HS-27A (cell line): ENCODE measurements at regions not wholly inside any gene's neighbourhood (a gene's known extent, or its start where the extent isn't known, plus 50 kb on each side); places are given as distances from the start of the nearest gene placed in this dataset.
A peak's percentile ranks its signal among the peaks of the same experiment; 100 is the strongest.
"Not testable (repeated sequence)": the region's sequence is repeated elsewhere in the genome, so short reads cannot be mapped to it uniquely, and the experiment has no call there.

Source experiments
- DNase-seq: peaks from one replicate; pipeline ENCODE4 v3.0.0-alpha.2; 2012; ENCODE audit warnings: low read depth, missing footprints

DNA sequence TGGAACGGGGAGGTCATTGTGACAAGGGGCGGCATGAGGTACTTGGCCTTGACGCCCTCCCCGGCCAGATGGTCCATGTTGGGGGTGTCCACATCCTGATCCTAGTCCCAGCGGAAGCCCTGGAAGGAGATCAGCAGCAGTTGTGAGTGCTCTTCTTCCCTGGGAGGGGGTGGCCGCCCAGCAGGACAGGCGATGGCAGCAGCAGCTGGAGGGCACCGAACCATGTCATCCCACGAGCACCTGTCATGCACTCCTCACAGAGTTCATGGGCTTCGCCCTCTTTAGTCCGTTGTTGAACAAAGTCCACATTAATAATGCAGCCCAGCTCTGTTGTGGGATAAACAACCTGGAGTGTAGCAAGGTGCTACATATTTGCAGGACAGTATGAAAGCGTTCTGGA, 130.7 kb downstream of the UNC93B1 start:
- not testable (repeated sequence) for DNase-seq

DNA sequence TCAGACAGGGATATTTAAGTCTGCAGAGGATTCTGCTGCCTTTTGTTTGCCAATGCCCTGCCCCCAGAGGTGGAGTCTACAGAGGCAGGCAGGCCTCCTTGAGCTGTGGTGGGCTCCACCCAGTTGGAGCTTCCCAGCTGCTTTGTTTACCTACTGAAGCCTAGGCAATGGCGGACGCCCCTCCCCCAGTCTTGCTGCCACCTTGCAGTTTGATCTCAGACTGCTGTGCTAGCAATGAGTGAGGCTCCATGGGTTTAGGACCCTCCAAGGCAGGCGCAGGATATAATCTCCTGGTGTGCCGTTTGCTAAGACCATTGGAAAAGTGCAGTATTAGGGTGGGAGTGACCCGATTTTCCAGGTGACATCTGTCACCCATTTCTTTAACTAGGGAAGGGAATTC, 132.7 kb downstream of the UNC93B1 start:
- DNase-seq = not testable (repeated sequence)

DNA sequence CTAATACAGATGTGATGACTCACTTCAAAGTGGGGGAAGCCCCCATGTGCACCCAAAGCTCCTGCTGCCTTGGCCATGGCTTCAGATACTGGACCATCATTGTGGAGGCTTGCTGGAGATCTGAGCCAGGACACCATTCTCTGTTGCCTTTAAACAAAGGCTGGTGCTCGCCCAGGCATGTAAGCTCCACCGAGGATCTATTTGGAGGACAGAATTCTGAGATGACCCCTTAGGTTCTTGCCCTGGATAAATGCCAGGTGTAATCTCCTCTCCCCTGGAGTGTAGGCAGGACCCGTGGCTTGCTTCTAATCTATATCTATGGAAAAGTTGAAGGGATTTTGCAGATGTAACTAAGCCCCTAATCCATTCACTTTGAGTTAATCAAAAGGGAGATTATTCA, 141.0 kb downstream of the UNC93B1 start:
- DNase-seq = not testable (repeated sequence)

DNA sequence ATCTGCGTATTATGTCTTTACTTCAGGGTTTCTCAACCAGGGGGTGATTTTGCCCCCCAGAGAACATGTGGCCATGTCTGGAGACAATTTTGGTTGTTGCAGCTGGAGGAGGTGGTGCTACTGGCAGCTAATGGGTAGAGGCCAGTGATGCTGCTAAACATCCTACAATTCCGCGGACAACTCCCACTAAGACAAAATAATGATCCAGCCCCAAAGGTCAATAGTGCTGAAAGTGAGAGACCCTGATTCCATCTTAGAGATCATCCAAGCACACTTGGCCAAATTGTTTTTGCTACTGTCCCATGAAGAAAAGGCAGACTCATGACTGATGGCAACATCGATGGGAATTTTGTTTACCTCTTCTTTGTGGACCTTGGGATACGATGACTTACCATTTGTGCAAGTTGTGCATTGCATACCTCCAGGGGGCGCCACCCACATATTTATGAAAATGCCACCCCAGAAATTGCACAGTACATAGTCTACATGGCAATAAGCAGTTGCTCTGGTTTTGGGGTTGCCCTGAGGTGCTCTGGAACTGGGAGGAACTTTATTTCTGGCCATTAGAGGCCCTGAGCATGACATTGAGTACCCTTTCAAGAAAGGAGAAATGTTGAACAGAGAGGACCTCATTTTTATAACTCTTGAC, 144.3 kb downstream of the UNC93B1 start:
- not testable (repeated sequence) for DNase-seq

DNA sequence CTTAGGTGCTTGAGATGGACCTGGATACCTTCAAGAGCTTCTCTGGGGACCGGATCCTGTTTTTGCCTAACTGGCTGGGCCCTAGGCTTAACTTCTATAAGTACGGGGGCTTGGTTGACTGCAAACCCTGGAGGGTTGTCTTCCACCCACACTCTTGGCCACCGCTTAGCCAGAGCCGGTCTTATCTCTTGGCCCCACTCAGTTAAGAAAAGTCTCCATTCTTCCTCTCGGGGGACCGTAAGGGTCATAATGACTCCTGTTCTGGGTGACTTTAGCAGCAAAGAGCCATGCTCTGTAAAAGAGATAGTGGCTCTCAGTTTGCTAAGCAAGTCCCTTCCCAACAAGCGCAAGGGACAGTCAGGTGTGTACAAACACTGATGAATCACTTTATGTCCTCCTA, 153.2 kb downstream of the UNC93B1 start:
- DNase-seq = not testable (repeated sequence)

DNA sequence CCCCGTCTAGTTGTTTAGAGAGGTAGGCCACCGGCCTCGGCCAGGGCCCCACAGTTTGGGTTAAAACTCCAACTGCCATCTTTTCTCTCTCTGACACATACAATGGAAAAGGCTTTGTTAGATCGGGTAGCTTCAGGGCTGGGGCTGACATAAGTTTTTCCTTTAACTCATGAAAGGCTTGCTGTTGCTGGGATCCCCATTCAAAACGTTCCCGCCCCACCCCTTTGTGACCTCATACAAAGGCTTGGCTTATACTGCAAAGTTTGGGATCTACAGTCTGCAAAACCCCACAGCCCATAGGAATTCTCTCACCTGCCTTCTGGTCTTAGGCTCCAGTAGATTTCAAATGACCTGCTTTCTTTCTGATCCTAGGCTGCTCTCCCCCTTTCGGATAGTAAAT, 154.1 kb downstream of the UNC93B1 start:
- DNase-seq = not testable (repeated sequence)

DNA sequence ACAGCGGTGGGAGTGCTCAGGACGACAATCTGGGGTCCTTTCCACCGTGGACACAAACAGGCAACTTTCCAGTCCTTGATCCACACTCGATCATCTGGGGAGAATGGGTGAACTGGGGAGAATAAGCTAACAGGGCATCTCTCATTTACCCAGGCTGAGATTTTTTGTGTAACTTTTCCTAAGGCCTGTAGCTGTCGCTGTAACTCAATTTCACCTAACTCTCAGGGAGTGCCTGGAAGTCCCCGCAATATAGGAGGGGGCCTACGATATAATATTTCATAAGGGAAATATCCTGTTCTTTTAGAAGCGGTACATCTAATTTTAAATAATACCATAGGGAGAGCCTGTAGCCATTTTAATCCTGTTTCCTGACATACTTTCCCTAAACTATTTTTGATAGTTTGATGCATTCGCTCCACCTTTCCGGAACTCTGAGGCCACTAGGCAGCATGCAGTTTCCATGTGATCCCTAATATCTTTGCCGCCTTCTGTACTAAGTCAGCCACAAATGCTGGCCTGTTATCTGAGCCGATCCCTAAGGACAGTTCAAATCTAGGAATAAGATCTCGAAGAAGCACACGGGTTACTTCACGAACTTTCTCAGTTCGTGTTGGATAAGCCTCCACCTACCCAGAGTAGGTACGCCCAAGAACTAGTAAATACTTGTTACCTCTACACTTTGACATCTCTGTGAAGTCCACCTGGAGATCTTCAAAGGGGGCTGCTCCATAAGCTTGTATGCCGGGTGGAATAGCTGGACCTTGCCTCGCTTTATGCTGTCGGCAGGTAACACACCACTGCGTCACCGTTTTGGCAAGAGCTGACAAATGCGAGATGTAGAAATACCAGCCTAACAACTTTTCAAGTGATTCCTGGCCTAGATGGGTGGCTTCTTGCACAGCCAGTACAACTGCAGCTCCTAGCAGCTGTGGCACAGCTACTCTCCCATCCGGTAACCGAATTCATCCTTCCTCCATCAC, 155.7 kb downstream of the UNC93B1 start:
- not testable (repeated sequence) for DNase-seq

DNA sequence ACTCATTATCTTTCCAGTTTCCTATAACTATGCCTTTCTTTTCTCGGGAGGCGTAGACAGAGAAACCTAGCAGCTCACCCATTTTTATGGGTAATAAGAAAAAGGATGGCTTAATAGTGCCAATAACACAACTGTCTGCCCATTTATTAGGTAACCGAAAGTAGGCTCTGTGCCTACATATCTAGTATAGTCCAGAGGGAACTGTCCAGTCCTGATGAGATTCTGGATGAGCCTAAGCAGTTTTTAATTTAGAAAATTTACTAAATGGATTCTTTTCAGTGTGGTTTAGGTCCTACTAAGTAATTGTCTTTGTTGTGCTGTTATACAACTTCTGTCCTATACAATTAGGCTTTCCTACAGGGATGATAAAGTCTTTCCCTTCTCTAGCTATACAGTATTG, 157.6 kb downstream of the UNC93B1 start:
- DNase-seq = not testable (repeated sequence)

DNA sequence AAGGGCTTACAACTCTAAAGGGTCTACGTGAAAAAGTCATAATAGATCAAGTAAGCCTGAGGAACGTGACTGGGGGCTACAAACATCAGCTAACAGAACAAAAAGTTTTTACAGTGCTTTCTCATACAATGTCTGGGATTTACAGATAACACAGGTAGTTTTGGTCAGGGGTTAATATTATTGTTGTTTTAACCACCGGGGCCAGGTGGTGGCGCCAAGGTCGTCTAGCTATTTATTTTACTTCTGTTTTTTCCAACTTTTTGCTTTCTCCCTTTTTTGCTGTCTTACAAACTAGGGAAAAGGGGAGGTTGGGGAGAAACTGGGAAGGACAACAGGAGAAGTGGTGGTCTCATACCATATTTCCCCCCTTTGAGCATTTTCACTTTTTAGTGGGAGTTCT, 158.6 kb downstream of the UNC93B1 start:
- DNase-seq = not testable (repeated sequence)

DNA sequence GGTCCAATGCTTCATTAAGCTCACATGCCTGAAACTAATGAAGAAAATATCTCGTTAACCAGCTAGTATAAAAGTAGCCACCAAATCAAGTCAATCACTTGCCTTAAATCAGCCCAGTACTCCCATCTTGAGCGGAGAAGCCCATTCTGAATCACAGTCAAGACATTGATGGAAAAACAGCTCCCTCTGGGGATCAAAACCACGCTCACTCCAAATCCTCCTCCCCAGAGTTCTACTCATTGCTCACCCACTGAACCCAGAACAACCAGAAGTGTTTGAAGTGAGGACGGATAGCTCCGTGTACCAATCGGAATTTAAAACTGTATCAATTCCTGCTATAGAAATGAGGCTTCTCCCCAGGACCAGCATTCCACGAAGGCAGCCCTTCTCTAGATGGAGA, 163.3 kb downstream of the UNC93B1 start:
- not testable (repeated sequence) for DNase-seq

DNA sequence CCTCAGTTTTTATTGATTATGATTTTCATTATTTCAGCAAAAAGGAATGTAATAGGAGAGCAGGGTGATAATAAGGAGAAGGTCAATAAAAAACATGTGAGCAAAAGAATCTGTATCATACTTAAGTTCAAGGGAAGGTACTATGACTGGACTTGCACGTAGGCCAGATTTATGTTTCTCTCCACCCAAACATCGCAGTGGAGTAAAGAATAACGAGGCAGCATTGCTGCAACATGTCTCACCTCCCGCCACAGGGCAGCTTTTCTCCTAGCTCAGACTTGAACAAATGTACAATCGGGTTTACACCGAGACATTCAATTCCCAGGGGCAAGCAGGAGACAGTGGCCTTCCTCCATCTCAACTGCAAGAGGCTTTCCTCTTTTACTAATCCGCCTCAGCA, 155.7 kb upstream of the ALDH3B2 start:
- DNase-seq = not testable (repeated sequence)

DNA sequence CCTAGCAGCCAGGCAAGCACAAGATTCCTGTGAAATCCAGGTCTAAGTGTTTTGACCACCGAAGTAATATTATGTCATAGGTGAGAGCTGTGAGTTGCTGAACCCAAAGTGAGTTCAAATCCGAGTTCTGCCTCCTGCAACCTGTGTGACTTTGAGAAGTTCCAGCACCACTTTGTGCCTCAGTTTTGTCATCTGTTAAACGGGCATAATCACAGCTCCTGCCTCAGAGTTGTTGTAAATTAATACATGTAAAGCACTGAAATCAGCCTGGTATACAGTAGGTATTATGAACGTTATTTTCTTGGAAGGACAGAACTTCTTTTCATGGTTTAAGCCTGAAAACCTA, 152.5 kb upstream of the ALDH3B2 start:
- DNase-seq = not testable (repeated sequence)

DNA sequence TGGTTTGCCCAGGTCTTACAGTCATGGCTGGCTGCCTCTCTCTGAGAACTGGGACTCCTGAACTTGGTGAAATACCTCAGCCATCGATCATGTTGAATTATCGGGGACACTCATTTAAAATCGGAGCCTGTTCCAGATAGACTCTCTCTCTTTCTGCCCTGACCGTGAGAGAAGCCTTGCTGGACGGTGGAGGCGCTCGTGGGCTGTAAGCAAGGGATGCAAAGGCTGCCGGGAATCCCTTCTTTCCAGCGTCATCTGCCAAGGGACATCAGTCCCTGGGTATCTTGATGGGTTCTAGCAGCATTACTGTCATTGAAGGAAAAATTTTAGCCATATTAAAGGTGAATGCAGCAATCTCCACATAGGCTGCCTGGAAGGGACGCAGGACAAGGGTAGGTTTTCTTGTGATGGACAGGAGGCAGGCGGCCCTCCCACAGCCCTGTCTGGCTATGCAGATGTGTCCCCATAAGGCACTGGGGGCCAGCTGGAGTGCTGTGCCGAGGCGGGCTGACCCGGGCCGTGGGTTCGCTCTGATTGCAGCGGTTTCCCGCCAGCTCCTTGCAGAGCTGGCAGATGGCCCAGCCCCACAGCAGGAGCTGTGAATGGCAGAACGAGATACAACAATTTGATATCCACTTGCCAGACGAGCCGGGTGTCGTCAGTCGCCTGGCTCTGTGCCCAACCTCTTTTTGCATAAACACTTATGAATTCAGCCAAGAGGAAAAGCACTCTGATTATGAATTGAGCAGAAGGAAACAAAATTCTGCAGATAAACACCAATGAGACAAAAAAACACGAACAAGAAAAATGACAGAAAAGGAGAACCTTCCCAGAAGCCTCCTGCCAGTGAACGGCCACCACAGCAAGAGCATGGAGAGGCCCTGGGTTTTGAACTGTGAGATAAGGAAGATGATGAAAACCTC, 151.9 kb upstream of the ALDH3B2 start:
- not testable (repeated sequence) for DNase-seq

DNA sequence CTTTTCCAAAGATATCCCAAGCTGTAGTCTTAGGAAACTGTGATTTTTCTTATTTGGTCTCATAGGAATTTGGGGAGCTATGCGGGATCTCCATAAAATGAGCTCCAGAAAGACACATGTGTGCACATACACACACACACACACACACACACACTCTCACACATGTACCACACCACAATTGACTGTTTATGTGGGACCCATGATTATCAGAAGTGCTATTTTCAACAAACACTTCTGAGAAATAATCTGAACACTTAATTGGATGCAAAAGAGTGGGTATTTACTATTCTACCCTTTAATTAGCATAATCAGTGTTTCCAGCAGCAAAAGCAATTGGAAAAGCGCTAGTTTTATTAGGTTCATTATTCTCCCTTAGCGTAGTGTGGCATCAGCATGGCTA, 150.4 kb upstream of the ALDH3B2 start:
- not testable (repeated sequence) for DNase-seq

DNA sequence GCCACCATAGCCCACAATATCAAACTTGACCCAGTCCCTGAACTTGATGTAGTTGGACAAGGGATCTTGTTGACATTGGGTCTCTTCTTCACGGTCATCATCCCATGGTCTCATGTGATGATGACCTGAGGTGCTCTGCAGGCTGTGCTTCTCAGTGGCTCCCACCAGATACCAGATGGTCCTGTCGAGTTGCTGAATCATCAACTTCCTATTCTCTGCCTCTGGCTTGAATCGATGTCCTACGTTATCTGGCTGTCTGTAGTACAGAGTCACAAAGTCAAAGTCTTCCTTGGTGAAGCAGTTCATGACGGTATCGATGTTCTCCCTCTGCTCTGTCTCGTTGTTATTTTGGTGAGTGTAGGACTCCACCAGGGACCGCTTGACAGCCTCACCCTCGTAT, 145.7 kb upstream of the ALDH3B2 start:
- no peak for DNase-seq

DNA sequence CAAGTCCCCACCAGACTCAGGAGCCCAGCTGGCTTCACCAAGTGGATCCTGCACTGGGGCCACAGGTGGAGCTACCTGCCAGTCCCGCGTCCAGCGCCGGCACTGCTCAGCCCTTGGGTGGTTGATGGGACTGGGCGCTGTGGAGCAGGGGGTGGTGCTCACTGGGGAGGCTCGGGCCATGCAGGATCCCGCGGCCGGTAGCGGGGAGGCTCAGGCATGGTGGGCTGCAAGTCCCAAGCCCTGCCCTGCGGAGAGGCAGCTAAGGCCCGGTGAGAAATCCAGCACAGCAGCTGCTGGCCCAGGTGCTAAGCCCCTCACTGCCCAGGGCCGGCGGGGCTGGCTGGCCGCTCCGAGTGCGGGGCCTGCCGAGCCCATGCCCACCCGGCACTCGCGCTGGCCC, 143.1 kb upstream of the ALDH3B2 start:
- DNase-seq = not testable (repeated sequence)

DNA sequence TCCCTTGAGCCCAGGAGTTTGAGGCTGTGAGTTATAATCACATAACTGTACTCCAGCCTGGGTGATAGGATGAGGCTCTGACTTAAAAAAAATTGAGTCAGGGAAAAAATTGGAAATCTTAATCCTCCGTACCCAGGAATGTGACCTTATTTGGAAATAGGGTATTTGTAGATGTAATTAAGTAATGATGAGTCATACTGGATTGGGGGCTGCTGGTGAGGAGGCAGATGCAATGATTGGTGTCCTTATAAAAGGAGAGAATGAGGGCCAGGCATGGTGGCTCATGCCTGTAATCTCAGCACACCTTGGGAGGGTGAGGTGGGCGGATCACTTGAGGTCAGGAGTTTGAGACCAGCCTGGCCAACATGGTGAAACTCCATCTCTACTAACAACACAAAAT, 134.9 kb upstream of the ALDH3B2 start:
- DNase-seq = not testable (repeated sequence)

DNA sequence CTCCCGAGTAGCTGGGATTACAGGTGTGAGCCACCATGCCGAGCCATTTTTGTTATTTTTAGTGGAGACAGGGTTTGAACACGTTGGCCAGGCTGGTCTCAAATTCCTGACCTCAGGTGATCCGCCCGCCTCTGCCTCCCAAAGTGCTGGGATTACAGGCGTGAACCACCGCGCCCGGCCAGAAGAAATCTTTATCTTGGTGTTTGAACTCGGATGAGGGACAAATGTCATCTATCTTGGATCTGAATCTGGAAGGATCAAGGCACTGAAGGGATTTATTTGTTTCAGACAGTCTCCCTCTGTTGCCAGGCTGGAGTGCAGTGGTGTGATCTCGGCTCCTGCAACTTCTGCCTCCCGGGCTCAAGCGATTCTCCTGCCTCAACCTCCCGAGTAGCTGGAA, 133.5 kb upstream of the ALDH3B2 start:
- DNase-seq = not testable (repeated sequence)

DNA sequence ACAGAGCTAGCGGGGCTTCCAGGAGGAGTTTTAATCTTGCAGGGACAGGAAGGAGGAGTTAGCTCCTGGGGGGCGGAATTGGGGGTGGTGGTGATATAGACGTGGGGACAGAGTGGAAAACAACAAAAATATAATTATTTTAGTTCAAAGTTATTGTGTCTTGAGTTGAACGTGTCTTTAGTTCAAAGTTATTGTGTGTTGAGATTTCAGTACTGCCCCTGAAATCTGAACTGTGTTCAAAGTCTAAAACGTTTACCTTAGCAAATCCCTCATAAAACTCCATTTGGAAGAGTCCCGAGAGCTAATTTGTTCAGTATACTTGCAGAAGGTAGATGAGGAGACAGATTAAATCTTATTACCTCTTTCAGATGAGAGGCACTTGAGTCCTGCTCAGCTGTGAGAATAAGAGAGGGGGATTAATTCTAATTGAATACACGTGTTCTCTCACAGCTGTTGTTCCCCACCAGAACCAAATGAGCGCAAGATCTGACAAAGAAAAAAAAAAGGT, 132.4 kb upstream of the ALDH3B2 start:
- DNase-seq = not testable (repeated sequence)

DNA sequence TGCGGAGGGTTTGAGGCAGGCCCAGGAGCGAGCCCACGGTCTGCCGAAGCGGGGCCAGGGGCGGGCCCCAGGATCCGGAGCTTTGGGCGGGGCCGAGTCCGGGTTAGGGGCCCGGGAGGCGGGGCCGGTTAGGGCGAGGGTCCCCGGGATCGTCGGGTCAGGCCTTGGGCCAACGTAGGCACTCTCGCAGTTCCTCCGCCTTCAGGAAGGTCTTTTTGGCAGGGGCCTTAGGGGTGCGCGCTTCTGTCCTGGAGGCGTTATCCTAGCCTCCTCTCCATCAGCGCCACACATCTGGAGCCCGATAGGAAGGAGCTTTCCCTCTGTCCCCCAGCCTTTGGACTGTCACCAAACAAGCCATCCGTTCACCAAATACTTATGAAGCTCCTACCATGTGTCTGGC, 131.8 kb upstream of the ALDH3B2 start:
- DNase-seq = not testable (repeated sequence)

DNA sequence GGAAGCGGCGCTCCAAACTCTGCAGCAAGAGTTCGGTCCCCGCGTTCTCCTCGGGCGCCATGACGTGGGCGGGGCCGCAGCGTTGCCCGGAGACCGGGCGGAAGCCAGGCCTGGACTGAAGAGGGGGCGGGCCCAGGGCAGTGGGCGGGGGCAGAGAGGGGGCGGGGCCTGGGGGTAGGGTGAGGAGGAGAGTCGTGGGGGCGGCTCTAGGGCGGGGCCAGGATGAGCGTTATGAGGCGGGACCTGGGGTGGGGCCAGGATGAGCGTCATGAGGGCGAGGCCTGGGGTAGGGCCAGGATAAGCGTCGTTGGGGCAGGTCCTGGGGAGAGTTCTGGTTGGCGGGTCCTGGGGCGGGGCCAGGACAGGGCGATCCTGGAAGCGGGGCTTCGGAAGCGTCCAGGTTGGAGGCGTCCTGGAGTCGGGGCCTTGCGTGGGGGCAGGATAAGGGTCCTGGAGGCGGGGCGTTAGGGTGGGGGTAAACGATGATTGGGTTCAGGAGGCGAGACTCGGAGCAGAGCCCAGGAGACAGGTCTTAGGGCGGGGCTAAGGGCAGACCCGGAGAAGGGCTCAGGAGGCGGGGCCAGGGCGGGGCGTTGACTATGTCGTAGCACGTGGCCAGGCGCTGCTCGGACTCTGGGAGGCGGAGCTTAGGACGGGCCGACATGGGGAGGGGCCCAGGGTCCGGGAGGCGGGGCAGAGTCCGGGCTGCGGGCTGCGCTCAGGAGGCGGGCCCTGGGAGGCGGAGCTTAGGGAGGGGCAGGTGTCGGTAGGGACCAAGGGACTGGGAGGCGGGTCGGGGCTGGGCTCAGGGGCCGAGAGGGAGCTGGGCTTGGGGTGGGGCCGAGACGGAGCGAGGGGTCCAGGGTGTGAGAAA, 131.1 kb upstream of the ALDH3B2 start:
- peak; percentile 87 for DNase-seq
